Head of caudate nucleus (tissue), 42 donors: ENCODE measurements at regions not wholly inside any gene's neighbourhood (a gene's known extent, or its start where the extent isn't known, plus 50 kb on each side); places are given as distances from the start of the nearest gene placed in this dataset.

ENCODE experiments used
- DNase-seq, 42 donors: peaks; one replicate each; pipeline versions ENCODE4 v3.0.0 to v3.0.0-alpha.2; 2020 to 2021; ENCODE audit warnings: mixed read lengths in 7 of 42
- intact Hi-C: fragments of 100-400 bp; cut with DNase I; formaldehyde crosslinking; loops from one replicate; pipeline ENCODE4 v1.15.0; 2022

DNA sequence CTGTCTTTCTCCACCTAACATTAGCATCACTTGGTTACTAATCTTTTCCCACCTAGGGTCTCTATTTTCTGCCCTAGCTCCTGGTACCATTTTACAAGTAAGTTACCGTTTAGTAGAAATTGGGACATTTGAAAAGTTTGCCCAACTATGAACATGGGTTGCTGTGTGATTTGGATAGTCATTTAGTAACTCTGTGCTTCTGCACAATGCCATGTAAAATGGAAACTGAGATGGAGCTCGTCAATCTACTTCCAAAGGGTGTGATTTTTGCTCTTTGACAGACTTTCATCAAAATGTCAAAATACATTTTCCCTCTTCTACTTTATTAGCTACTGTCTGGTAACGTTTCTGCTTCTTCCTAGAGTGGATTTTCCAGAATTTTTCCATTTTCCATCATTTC is 381.5 kb upstream of the B3GALT2 start:
- intact Hi-C loops = no loop called here
- DNase-seq = no peak

DNA sequence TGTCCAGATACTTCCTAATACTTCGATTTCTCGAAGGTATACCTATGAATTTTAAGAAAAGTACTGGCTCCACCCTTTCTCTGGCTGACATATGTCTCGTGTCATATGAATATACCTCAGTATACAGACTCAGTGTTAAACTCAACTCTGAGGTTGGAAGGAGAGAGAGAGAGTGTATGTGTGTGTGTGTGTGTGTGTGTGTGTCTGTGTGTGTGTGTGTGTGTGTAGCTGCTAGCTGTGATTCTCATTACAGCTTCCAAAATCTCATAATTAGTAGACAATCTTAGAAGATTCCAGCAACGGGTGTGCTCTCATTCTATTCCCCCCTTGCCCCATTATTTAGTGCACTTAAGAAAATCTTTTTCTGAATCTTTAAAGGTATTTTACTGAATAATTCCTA is 380.3 kb upstream of the B3GALT2 start:
- intact Hi-C loops = no loop called here
- DNase-seq = no peak

DNA sequence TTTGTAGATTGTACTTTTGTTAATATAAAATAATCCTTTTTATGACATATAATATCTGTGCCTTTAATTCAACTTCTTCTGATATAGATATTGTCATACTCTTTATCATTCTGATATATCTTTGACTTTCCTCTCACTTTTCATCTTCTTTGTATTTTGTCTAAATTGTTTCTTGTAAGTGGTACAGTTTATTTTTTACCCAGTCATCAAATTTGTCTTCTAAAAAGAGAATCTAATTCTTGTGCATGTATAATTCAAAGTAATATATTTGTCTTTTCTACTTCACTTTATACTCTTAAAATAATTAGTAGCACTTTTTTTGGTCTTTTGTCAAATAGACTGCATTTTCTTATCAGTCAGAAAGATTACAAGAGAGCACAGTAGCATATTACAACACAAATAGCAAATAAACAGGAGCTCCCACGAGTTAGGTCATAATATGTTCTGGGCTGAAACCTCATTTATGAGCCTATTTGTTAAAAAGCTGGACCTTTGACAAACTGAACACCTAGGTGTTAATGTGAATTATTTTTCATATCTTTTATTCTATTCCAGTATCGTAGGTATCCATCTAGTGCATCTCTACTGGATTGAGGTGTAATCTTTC is 379.7 kb upstream of the B3GALT2 start:
- intact Hi-C loops = no loop called here
- no peak for DNase-seq

DNA sequence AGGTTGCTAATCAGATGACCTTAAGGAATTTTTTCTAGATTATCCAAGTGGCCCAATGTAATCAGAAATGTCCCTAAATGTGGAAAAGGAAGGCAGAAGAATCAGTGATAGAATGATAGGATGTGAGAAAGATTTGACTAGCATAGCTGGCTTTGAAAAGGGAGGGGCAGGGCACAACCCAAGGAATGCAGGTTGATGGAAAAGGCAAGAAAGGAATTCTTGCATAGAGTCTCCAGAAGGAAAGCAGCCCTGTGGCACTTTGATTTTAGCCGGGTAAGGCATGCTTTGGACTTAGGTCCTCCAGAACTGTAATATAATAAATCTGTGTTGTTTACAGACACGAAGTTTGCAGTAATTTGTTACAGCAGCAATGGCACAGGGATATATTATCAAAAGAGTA is 375.7 kb upstream of the B3GALT2 start:
- DNase-seq = no peak
- intact Hi-C loops = no loop called here

DNA sequence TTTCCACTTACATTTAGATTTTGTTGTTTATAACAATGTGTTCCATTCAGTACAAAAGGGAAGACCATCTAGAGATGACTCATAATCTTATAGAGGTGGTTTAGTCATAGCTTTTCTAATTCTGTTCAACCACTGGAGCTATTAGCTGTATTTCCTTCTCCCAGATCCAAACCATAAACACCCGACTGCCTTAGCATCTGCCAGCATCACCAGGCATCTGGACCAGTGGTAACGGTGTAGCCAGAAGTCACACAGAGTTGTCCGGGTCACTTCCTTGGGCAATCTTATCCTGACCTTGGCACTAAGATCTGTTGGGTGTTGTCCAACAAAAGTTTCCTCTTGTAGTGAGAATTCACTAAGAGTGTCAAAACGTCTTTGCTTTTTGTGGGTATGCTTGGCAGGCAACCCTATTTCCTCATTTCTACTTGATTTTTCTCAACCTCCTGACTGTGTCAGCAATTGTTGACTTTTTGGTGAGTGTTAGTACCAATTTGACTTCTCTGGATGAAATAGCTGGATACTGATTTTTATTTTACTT is 372.1 kb upstream of the B3GALT2 start:
- intact Hi-C loops = no loop called here
- DNase-seq = peak in 2 of 42 donors; percentile 1 to 25

DNA sequence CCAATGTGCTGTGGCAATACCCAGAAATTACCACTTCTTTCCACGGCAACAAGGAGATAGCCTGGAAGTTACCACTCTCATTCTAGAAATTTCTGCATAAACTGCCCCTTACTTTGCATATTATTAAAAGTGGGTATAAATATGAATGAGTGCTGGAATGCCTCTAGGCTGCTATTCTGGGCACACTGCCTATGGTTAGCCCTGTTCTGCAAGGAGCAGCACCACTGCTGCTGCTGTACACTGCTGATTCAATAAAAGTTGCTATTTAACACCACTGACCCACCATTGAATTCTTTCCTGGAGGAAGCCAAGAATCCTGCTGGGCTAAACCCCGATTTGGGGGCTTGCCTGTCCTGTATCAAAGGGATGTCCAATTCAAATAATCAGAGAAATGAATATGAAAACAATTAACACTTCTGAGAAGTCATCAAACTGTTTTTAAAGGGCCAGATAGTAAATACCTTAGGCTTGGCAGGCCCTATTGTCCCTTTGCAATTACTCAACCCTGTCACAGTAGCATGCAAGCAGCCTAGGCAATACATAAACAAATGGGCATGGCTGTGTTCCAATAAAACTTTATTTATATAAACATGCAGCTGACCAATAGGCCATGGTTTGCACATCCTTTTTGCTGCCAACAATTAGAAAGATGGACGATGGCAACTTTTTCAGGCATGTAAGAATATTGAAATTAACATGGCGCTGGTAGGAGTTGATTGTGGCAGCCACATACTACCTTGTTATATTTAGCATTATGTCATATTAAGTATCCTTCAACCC is 369.4 kb upstream of the B3GALT2 start:
- intact Hi-C loops = no loop called here
- no peak for DNase-seq

DNA sequence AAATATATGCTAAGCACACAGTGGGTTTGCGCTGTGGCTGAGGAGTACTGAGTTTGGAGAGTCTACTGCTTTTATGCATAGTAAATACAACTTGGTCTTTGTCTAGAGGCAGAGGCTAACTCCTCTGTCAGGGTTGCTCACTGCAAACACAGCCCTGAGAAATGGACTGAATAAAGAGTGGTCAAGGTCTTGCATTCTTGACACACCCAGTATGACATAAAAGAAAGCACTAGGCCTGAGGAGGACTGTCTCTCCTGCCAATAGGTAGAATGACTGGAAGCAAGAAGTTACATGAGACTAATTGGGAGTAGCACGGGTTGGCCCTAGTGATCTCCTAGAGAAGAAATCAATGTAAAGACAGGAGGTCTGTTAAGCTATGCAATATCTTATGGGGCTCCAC is 367.2 kb upstream of the B3GALT2 start:
- DNase-seq = no peak
- intact Hi-C loops = no loop called here

DNA sequence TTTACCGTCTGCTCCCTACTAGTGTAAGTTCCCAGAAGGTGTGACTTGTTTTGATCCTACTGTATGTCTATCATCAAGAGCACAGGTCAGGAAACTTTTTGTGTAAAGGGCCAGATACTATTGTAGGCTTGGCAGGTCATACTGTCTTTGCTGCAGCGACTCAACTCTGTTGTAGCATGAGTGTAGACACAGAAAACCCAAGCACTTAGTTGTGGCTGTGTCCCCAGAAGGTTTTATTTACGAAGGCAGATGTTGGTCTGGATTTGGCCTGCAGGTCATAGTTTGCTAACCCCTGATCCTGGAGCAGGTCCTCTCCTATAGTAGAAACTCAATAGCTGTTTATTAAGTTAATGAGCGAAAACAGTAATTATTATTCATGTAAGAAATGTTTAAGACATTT is 365.9 kb upstream of the B3GALT2 start:
- intact Hi-C loops = no loop called here

DNA sequence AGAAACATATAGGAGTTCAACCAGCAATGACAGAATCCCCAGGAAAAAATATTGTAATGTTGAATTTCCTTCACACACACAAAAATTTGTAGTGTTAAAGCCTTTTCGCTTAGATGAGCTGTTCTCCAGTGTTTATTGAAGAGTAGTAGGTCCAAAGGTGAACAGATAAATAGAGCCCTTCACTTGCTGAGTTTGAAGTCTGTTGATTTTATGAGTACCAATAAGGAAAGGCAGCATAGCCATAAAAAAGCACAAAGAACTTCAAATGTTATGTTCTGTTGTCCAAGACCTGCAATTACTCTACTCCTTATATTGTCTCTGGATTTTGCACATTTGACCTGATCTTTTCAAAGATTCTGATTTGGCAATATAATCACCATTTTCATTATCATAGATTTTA is 362.7 kb upstream of the B3GALT2 start:
- intact Hi-C loops = no loop called here
- no peak for DNase-seq

More for the DNA sequence above, 365.9 kb upstream of the B3GALT2 start:
- no peak for DNase-seq

DNA sequence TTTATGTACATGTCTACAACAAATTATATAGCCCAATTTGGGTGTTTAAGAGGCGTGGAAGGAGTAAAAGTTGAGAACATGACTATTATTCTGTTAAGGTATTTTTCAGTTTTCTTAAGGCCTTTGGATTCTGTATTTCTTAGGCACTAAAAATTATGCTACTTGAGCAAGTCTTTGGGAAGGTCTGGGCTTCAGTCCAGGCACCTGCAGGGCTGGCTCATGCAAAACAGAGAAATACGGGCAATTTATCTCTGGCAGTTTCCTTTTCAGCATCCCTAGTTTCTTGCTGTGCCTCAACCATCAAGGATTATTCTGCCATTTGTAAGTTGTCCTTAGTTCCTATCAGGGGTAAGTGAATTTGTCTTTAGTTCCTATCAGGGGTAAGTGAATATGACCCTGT is 358.8 kb upstream of the B3GALT2 start:
- intact Hi-C loops = no loop called here
- DNase-seq = peak in 4 of 42 donors; percentile 6 to 26 (median 12)

DNA sequence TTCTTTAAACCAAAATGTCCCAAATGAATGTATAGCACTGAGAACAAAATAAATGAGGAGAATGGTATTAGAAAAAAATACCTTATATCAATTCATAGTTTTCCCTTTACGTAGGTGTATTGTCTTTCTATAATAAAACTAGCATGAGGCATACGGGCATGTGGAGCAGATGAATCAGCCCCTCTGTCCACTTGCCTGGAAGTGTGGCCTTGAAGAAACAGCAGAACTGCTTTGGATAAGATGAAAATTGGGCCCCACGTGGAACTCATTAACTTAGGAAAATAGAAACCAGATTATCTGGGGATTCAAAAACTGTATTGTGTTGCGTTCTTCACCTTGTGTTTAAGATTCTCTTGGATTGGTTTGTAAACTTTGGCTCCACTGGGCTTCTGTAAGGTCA is 356.8 kb upstream of the B3GALT2 start:
- intact Hi-C loops = no loop called here
- no peak for DNase-seq

DNA sequence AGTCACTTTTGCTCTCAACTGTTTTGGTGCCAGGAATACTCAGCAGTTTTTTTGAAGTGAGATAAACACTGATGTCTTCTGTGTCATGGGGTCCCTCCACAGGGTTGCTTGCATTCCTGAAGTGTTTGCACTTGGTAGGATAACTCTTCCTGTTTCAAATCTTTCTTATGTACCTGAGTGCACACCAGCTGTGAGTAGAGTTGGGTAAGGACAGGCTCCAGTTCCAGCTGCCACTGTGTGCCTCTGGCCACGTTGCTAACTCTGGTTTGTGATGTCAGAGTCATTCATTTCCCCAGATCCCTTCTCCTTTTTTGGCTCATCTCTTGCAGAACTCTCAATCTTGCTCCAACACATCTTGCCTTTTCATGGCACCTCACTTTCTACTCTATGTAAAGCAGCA is 356.3 kb upstream of the B3GALT2 start:
- no peak for DNase-seq

DNA sequence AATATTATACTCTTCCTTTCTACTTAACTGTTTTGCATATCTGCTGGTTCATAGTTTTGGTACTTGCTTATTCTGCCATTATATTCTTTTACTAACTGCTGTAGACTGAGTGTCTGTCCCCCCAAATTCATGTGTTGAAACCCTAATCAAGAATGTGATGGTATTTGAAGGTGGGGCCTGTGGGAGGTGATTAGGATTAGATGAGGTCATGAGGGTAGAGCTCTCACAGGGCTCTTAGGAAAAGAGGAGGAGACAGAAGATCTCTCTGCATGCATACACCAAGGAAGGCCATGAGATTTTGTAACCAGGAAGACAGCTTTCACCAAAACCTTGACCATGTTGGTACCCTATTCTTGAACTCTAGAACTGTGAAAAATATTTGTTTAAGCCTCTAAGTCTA is 354.1 kb upstream of the B3GALT2 start:
- intact Hi-C loops = no loop called here
- DNase-seq = no peak

More for the DNA sequence above, 356.3 kb upstream of the B3GALT2 start:
- intact Hi-C loops = no loop called here

DNA sequence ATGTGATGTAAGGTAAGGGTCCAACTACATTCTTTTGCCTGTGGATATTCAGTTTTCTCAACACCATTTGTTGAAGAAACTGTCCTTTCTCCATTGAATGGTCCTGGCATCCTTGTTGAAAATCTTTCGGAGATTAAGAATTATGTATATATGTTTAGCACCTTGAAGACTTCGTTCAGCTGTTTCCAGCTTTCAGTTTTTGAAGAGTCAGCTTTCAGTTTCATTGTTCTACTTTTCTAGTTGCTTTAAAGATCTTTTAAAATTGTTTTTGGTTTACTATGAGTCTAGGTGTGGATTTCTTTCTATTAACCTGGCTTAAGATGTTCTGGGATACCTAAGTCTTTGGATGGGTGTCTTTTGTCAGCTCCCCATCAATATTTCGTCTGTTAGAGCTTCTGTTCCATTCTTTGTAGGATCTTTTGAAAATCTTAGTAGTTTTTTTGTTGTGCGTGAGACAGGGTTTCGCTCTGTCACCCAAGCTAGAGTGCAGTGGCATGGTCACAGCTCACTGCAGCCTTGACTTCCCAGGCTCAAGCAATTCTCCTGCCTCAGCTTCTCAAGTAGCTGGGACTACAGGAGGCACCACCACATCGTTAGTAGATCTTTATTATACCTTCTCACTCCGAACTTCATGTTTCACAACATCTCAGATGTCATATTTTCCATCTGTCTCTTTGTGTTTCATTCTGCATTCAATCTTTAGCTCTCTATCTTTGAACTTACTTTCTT is 353.5 kb upstream of the B3GALT2 start:
- DNase-seq = no peak
- intact Hi-C loops = no loop called here

DNA sequence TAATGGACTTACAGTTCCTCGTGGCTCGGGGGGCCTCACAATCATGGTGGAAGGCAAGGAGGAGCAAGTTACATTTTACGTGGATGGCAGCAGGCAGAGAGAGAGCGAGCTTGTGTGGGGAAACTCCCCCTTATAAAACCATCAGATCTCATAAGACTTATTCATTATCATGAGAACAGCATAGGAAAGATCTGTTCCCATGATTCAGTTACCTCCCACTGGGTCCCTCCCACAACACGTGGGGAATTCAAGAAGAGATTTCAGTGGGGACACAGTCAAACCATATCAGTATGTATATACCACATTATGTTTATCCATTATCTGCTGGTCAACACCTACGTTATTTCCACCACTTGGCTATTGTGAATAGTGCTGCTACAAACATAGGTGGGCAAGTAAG is 352.3 kb upstream of the B3GALT2 start:
- intact Hi-C loops = no loop called here
- no peak for DNase-seq

DNA sequence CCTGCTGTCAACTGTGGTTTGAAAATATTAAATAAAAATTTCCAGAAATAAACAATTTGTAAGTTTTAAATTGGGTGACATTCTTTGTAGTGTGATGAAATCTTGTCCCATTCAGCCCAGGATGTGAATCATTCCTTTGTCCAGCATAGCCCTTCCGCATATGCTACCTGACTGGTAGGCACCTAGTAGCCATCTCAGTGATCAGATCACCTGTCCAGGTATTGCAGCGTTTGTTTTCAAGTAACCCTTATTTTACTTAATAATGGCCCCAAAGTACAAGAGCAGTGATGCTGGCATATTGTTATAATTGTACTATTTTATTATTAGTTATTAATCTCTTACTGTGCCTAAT is 351.6 kb upstream of the B3GALT2 start:
- DNase-seq = no peak
- intact Hi-C loops = no loop called here

DNA sequence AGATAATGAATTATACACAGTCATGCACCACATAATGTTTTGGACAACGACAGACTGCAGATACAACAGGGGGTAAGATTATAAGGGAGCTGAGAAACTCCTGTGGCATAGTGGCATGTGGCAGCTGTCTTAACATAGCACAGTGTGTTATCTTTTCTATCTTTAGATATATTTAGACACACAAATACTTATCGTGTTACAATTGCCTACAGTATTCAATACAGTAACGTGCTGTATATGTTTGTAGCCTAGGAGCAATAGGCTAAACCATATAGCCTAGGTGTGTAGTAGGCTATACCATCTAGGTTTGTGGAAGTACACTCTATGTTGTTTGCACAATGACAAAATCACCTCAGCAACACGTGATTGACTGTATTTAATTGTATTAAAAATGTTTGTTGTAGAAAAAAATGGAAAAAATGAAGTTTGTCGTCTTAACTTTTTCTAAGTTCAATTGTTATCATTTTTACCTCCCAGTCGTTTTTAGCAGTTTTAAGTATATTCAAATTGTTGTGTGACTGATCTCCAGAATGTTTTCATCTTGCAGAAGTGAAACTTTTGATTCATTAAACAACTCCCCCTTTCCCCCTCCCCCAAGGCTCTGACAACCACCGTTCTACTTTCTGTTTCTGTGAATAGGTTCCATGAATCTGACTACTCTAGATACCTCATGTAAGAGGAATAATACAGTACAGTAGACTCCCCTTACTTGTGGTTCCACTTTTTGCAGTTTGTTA is 351.0 kb upstream of the B3GALT2 start:
- intact Hi-C loops = no loop called here
- no peak for DNase-seq

DNA sequence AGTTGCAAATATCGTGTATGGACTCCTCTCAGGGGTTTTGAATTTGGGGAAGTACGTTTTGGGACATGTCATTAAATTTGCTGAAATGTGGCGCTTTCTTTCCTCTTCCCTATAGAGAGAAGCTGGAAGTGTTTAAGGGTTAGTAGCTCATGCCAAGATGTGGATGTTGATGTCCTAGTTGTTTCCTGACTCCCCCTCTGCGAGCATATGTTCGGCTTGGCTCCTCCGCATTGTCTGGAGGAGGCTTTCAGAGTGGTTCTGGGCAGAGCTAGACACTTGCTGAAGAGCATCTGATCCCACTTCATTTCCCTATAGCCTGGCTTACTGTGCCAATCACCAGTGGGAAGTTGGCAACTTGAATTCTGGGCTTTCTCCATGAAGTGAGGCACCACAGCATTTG is 347.4 kb upstream of the B3GALT2 start:
- intact Hi-C loops = no loop called here
- no peak for DNase-seq

DNA sequence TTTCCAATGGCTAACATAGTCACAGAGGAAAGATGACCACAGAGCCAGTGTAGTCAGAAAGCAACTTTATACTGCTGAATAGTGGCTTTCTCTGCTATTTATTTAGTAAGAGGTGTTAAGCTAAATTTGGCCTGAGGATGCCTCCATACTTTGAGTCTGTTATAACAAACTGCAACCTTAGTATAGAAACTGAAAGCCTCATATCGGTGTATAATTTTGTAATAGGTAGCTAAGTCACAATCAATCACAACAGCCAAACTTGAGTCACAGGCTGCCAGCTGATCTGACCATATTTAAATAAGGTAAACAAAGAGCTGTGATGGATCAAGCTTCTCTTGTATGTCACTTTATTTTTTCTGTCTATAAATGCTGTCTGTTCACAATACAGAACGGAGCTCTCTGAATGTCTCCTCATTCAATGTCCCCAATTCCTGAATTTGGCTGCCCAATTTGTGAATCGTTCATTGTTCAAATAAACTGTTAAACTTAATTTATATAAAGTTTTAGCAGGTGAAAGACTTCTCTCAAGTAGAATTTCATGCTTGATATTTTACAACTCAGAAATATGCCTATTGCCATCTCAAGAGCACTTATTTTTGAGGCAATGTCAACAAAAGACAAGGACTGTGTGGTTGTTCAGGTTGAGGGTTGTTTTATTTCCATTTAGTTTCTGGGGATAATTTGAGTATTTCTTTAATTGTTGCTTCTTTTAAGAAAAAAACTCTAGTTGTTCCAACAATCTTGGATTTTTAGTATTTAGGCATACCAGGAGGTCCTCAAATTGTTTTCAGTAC is 339.7 kb upstream of the B3GALT2 start:
- intact Hi-C loops = no loop called here

More for the DNA sequence above, 339.7 kb upstream of the B3GALT2 start:
- DNase-seq = no peak
